ENCODE measurements at regions not wholly inside any gene's neighbourhood (a gene's known extent, or its start where the extent isn't known, plus 50 kb on each side); places are given as distances from the start of the nearest gene placed in this dataset.

DNA sequence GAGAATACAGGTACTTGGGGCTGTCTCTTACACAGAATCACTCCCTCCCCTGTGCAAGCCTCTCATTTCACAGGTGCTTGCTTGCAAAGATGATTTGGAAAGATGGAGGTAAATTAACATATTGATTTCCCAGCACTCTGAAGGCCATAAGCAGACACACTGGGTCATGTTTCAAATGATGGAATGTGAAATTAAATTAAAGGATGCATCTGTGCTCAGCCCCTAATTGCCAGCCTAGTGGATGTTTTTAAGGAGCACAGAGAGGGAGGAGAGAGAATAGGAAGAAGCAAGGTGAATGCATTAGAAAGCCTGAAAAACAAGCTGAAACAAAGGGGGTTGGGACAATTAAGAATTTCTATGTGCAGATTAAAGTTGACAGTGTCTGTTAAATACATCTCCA is 96.1 kb upstream of the GRIP1 start:
- POLR2A ChIA-PET = no interaction called here
- ATAC-seq = no peak
- BruUV-seq (replicated peaks) = no TSS peak

GRCh38 chr12:66775871-66776270 is 97.0 kb upstream of the GRIP1 start:
- no peak for DNase-seq (ENCODE audit: low read depth, low spot score)
- Histone ChIP-seq H3K27me3 (ENCODE audit: control insufficient read depth, insufficient read depth, low read length) (no peaks in the 10 kb centered on the region), H3K4me3 (ENCODE audit: low read depth in 2 of 2, low read length in 2 of 2) (no peak overlapping the region), H3K4me1 (ENCODE audit: control insufficient read depth, insufficient read depth, low read length) (no peaks in the 10 kb centered on the region), H3K27ac (ENCODE audit: low read length) (no peak overlapping the region), H3K36me3 (ENCODE audit: control insufficient read depth, insufficient read depth, low read length) (no peaks in the 10 kb centered on the region), H3K9me3 (ENCODE audit: control insufficient read depth, insufficient read depth, low read depth, low read length) (no peaks in the 10 kb centered on the region)
- in situ Hi-C loops (cut with HindIII; ENCODE audit: low pct_unique_long_range_greater_than_20kb, low sequenced_read_pairs) = no loop called here
- TF ChIP-seq SIN3A (IDR thresholded peaks at IDR 0.05; ENCODE audit: borderline replicate concordance, insufficient read depth, low read depth, low read length) (no peak), POLR2AphosphoS5 (IDR thresholded peaks at IDR 0.05; ENCODE audit: low read depth, low read length) (no peak), TCF7L2 (IDR thresholded peaks at IDR 0.05; ENCODE audit: low read depth, low read length) (no peak)
- TF ChIP-seq, protein P1, sequence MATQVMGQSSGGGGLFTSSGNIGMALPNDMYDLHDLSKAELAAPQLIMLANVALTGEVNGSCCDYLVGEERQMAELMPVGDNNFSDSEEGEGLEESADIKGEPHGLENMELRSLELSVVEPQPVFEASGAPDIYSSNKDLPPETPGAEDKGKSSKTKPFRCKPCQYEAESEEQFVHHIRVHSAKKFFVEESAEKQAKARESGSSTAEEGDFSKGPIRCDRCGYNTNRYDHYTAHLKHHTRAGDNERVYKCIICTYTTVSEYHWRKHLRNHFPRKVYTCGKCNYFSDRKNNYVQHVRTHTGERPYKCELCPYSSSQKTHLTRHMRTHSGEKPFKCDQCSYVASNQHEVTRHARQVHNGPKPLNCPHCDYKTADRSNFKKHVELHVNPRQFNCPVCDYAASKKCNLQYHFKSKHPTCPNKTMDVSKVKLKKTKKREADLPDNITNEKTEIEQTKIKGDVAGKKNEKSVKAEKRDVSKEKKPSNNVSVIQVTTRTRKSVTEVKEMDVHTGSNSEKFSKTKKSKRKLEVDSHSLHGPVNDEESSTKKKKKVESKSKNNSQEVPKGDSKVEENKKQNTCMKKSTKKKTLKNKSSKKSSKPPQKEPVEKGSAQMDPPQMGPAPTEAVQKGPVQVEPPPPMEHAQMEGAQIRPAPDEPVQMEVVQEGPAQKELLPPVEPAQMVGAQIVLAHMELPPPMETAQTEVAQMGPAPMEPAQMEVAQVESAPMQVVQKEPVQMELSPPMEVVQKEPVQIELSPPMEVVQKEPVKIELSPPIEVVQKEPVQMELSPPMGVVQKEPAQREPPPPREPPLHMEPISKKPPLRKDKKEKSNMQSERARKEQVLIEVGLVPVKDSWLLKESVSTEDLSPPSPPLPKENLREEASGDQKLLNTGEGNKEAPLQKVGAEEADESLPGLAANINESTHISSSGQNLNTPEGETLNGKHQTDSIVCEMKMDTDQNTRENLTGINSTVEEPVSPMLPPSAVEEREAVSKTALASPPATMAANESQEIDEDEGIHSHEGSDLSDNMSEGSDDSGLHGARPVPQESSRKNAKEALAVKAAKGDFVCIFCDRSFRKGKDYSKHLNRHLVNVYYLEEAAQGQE (IDR thresholded peaks at IDR 0.05; ENCODE audit: insufficient read depth in 1 of 2, low read depth in 2 of 2, low read length in 1 of 2) = no peak
- TF ChIP-seq, protein P2, sequence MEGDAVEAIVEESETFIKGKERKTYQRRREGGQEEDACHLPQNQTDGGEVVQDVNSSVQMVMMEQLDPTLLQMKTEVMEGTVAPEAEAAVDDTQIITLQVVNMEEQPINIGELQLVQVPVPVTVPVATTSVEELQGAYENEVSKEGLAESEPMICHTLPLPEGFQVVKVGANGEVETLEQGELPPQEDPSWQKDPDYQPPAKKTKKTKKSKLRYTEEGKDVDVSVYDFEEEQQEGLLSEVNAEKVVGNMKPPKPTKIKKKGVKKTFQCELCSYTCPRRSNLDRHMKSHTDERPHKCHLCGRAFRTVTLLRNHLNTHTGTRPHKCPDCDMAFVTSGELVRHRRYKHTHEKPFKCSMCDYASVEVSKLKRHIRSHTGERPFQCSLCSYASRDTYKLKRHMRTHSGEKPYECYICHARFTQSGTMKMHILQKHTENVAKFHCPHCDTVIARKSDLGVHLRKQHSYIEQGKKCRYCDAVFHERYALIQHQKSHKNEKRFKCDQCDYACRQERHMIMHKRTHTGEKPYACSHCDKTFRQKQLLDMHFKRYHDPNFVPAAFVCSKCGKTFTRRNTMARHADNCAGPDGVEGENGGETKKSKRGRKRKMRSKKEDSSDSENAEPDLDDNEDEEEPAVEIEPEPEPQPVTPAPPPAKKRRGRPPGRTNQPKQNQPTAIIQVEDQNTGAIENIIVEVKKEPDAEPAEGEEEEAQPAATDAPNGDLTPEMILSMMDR (IDR thresholded peaks at IDR 0.05) = no peak
- CTCF ChIA-PET = no interaction called here
- no peak for ATAC-seq
- intact Hi-C loops (cut with micrococcal nuclease; ENCODE audit: unreplicated experiment) = no loop called here
- POLR2A ChIA-PET = no interaction called here
- no TSS peak for BruUV-seq (replicated peaks)

More for the DNA sequence above, 96.1 kb upstream of the GRIP1 start:
- no peak for DNase-seq (ENCODE audit: low read depth, low spot score)
- Histone ChIP-seq H3K9me3 (ENCODE audit: control insufficient read depth, insufficient read depth, low read depth, low read length) (no peaks in the 10 kb centered on the region), H3K27me3 (ENCODE audit: control insufficient read depth, insufficient read depth, low read length) (no peaks in the 10 kb centered on the region), H3K27ac (ENCODE audit: low read length) (no peak overlapping the region), H3K4me3 (ENCODE audit: low read depth in 2 of 2, low read length in 2 of 2) (no peak overlapping the region), H3K36me3 (ENCODE audit: control insufficient read depth, insufficient read depth, low read length) (no peaks in the 10 kb centered on the region), H3K4me1 (ENCODE audit: control insufficient read depth, insufficient read depth, low read length) (no peaks in the 10 kb centered on the region)
- TF ChIP-seq TCF7L2 (IDR thresholded peaks at IDR 0.05; ENCODE audit: low read depth, low read length) (no peak), SIN3A (IDR thresholded peaks at IDR 0.05; ENCODE audit: borderline replicate concordance, insufficient read depth, low read depth, low read length) (no peak), POLR2AphosphoS5 (IDR thresholded peaks at IDR 0.05; ENCODE audit: low read depth, low read length) (no peak)
- TF ChIP-seq, protein P2 (IDR thresholded peaks at IDR 0.05) = no peak
- TF ChIP-seq, protein P1 (IDR thresholded peaks at IDR 0.05; ENCODE audit: insufficient read depth in 1 of 2, low read depth in 2 of 2, low read length in 1 of 2) = no peak
- CTCF ChIA-PET = no interaction called here
- intact Hi-C loops (cut with micrococcal nuclease; ENCODE audit: unreplicated experiment) = no loop called here
- in situ Hi-C loops (cut with HindIII; ENCODE audit: low pct_unique_long_range_greater_than_20kb, low sequenced_read_pairs) = no loop called here

All from Panc1 (cell line).